Panc1 (cell line): ENCODE measurements at regions not wholly inside any gene's neighbourhood (a gene's known extent, or its start where the extent isn't known, plus 50 kb on each side); places are given as distances from the start of the nearest gene placed in this dataset.

ENCODE experiments used
- ATAC-seq: fragments of 200-7000 bp; cut with Tn5 transposase; 2 replicates; pipeline ENCODE4 v1.9.1; 2020; ENCODE audit warnings: mild to moderate bottlenecking, moderate library complexity
- BruUV-seq: library from RNA; stranded (reverse); fragments of 400-500 nt; replicated peaks from 2 replicates; lab custom pipeline; 2021; lab: Mats Ljungman, UMichigan
- CTCF ChIA-PET: fragments of 300-600 bp; sonication (Branson Sonifier 250); formaldehyde crosslinking; loops from one replicate; lab custom pipeline; 2022; ENCODE audit warnings: antibody characterized with exemption; lab: Charles Lee
- POLR2A ChIA-PET: fragments of 300-600 bp; sonication (Branson Sonifier 250); formaldehyde crosslinking; loops from one replicate; lab custom pipeline; 2022; ENCODE audit warnings: antibody characterized with exemption; lab: Charles Lee
- DNase-seq: peaks from one replicate; pipeline ENCODE4 v3.0.0-alpha.2; 2010; ENCODE audit warnings: low read depth, low spot score
- H3K27ac ChIP-seq: 2 replicates; pipeline ENCODE4 v1.5.1; 2011; ENCODE audit warnings: mild to moderate bottlenecking, low read length, inconsistent platforms
- H3K27me3 ChIP-seq: fragments of 200-500 bp; sonication (Bioruptor generic); 2 replicates; pipeline ENCODE4 v1.6.0; 2014; ENCODE audit warnings: low read length, inconsistent platforms; ENCODE audit not compliant: control insufficient read depth, insufficient read depth
- H3K36me3 ChIP-seq: fragments of 200-500 bp; sonication (Bioruptor generic); 2 replicates; pipeline ENCODE4 v1.5.1; 2014; ENCODE audit warnings: inconsistent platforms, mild to moderate bottlenecking, low read length, moderate library complexity; ENCODE audit not compliant: control insufficient read depth, insufficient read depth
- H3K4me1 ChIP-seq: 2 replicates; pipeline ENCODE4 v1.5.1; 2011; ENCODE audit warnings: inconsistent platforms, mild to moderate bottlenecking, low read length, moderate library complexity; ENCODE audit not compliant: control insufficient read depth, insufficient read depth
- H3K4me3 ChIP-seq, 2 experiments: 2 replicates each; pipeline ENCODE4 v1.5.1; 2011 to 2012; ENCODE audit warnings: low read depth in 2 of 2, low read length in 2 of 2, mild to moderate bottlenecking in 2 of 2, inconsistent platforms in 1 of 2, moderate library complexity in 1 of 2
- H3K9me3 ChIP-seq: fragments of 200-500 bp; sonication (Bioruptor generic); 2 replicates; pipeline ENCODE4 v1.5.1; 2014; ENCODE audit warnings: low read depth, mild to moderate bottlenecking, inconsistent platforms, low read length, moderate library complexity; ENCODE audit not compliant: control insufficient read depth, insufficient read depth
- CTCF ChIP-seq: fragments of 450-650 bp; IDR thresholded peaks from 2 replicates; pipeline ENCODE4 v1.5.1; 2017; ENCODE audit warnings: mild to moderate bottlenecking
- POLR2AphosphoS5 ChIP-seq: IDR thresholded peaks from 2 replicates; pipeline ENCODE4 v1.6.1; 2012; ENCODE audit warnings: mild to moderate bottlenecking, low read depth, low read length, moderate library complexity
- REST ChIP-seq, 2 experiments: IDR thresholded peaks; 2 replicates each; pipeline ENCODE4 v1.6.1; 2011 to 2012; ENCODE audit warnings: low read depth in 2 of 2, control low read depth in 1 of 2, low read length in 1 of 2, mild to moderate bottlenecking in 1 of 2, moderate library complexity in 1 of 2; ENCODE audit not compliant: insufficient read depth in 1 of 2
- SIN3A ChIP-seq: IDR thresholded peaks from 2 replicates; pipeline ENCODE4 v1.6.1; 2012; ENCODE audit warnings: low read depth, mild to moderate bottlenecking, low read length, moderate library complexity, borderline replicate concordance; ENCODE audit not compliant: insufficient read depth
- TCF7L2 ChIP-seq: IDR thresholded peaks from 2 replicates; pipeline ENCODE4 v1.6.1; 2011; ENCODE audit warnings: mild to moderate bottlenecking, low read depth, low read length, inconsistent platforms
- in situ Hi-C: cut with HindIII; loops from 2 replicates; pipeline ENCODE4 v1.10.0; 2016; ENCODE audit warnings: low sequenced_read_pairs, low pct_unique_long_range_greater_than_20kb
- intact Hi-C: fragments of 100-400 bp; cut with micrococcal nuclease; formaldehyde crosslinking; loops from one replicate; pipeline ENCODE4 v1.10.0; 2022; ENCODE audit not compliant: unreplicated experiment

GRCh38 chr2:241945311-241945710 is 75.8 kb downstream of the RTP5 start:
- no peak overlapping the region for H3K4me3 ChIP-seq
- CTCF ChIA-PET: no interaction called here
- in situ Hi-C loops: no loop called here
- DNase-seq (no peak), ATAC-seq (no peak)
- H3K27ac ChIP-seq: no peak overlapping the region
- intact Hi-C loops: no loop called here
- TF ChIP-seq POLR2AphosphoS5 (no peak), REST (IDR thresholded peaks at IDR 0.05; ENCODE audit: insufficient read depth in 1 of 2, low read depth in 2 of 2, low read length in 1 of 2) (no peak), TCF7L2 (no peak), CTCF (no peak), SIN3A (no peak)
- no peaks in the 10 kb centered on the region for H3K36me3 ChIP-seq
- no peaks in the 10 kb centered on the region; the same call in 1 of the 2 replicates for H3K4me1 ChIP-seq
- BruUV-seq: no TSS peak
- POLR2A ChIA-PET: no interaction called here
- H3K27me3 ChIP-seq: no peaks in the 10 kb centered on the region
- no peaks in the 10 kb centered on the region for H3K9me3 ChIP-seq

GRCh38 chr2:241945803-241946202 is 76.3 kb downstream of the RTP5 start:
- TF ChIP-seq CTCF (no peak), SIN3A (no peak), TCF7L2 (no peak), REST (IDR thresholded peaks at IDR 0.05; ENCODE audit: insufficient read depth in 1 of 2, low read depth in 2 of 2, low read length in 1 of 2) (no peak), POLR2AphosphoS5 (no peak)
- H3K27me3 ChIP-seq: no peaks in the 10 kb centered on the region
- CTCF ChIA-PET: no interaction called here
- in situ Hi-C loops (no loop called here), intact Hi-C loops (no loop called here)
- no peaks in the 10 kb centered on the region; the same call in 1 of the 2 replicates for H3K4me1 ChIP-seq
- H3K36me3 ChIP-seq: no peaks in the 10 kb centered on the region
- no peak overlapping the region for H3K4me3 ChIP-seq
- H3K27ac ChIP-seq: no peak overlapping the region
- ATAC-seq (no peak), DNase-seq (no peak)
- H3K9me3 ChIP-seq: no peaks in the 10 kb centered on the region
- no TSS peak for BruUV-seq
- POLR2A ChIA-PET: no interaction called here
